Keratinocyte (primary cell): ENCODE measurements at regions not wholly inside any gene's neighbourhood (a gene's known extent, or its start where the extent isn't known, plus 50 kb on each side); places are given as distances from the start of the nearest gene placed in this dataset.

Experiments
- DNase-seq: peaks from one replicate; pipeline ENCODE4 v3.0.0-alpha.2; 2011; ENCODE audit warnings: low read depth, missing footprints, low spot score
- FAIRE-seq: peaks from 2 replicates; lab custom pipeline; 2011; peaks lifted over from hg19 to GRCh38; lab: Jason Lieb, UNC
- H2AFZ ChIP-seq: 2 replicates; pipeline ENCODE4 v1.6.0; 2012; ENCODE audit warnings: low read length, control low read depth, inconsistent platforms; ENCODE audit not compliant: control insufficient read depth
- H3K27ac ChIP-seq: 2 replicates; pipeline ENCODE4 v1.5.1; 2011; ENCODE audit warnings: low read length; ENCODE audit not compliant: control insufficient read depth, insufficient read depth
- H3K27me3 ChIP-seq: 3 replicates; pipeline ENCODE4 v1.6.0; 2011; ENCODE audit warnings: low read length; ENCODE audit not compliant: control insufficient read depth, insufficient read depth; ENCODE audit errors: extremely low read depth
- H3K36me3 ChIP-seq, 2 experiments: 2 replicates in 1 of 2; 3 replicates in 1 of 2; pipeline ENCODE4 v1.5.1; 2011; ENCODE audit warnings: low read length in 2 of 2, mild to moderate bottlenecking in 1 of 2; ENCODE audit not compliant: control insufficient read depth in 2 of 2, insufficient read depth in 2 of 2; ENCODE audit errors: extremely low read depth in 1 of 2
- H3K4me1 ChIP-seq: 3 replicates; pipeline ENCODE4 v1.5.1; 2011; ENCODE audit warnings: low read length; ENCODE audit not compliant: control insufficient read depth, insufficient read depth; ENCODE audit errors: extremely low read depth
- H3K4me2 ChIP-seq: 3 replicates; pipeline ENCODE4 v1.6.0; 2011; ENCODE audit warnings: low read depth, low read length; ENCODE audit not compliant: control insufficient read depth, insufficient read depth; ENCODE audit errors: extremely low read depth
- H3K4me3 ChIP-seq, 3 experiments: fragments of 200-600 bp in 1 of 3; sonication (generic) in 1 of 3; 2 replicates in 2 of 3; 3 replicates in 1 of 3; pipeline ENCODE4 v1.5.1; 2011 to 2016; ENCODE audit warnings: low read length in 3 of 3, mild to moderate bottlenecking in 3 of 3, control low read depth in 2 of 3, inconsistent platforms in 1 of 3, low read depth in 1 of 3, mixed read lengths in 1 of 3, mixed run types in 1 of 3, moderate library complexity in 1 of 3; ENCODE audit not compliant: control insufficient read depth in 2 of 3, insufficient read depth in 2 of 3; ENCODE audit errors: extremely low read depth in 1 of 3
- H3K79me2 ChIP-seq: 2 replicates; pipeline ENCODE4 v1.6.0; 2012; ENCODE audit warnings: low read length; ENCODE audit not compliant: control insufficient read depth, insufficient read depth
- H3K9ac ChIP-seq: 3 replicates; pipeline ENCODE4 v1.6.0; 2011; ENCODE audit warnings: low read length; ENCODE audit not compliant: control insufficient read depth, insufficient read depth; ENCODE audit errors: extremely low read depth
- H3K9me1 ChIP-seq: 3 replicates; pipeline ENCODE4 v1.6.0; 2011; ENCODE audit warnings: low read length; ENCODE audit not compliant: control insufficient read depth, insufficient read depth; ENCODE audit errors: extremely low read depth
- H3K9me3 ChIP-seq: 2 replicates; pipeline ENCODE4 v1.5.1; 2012; ENCODE audit warnings: low read depth, low read length; ENCODE audit not compliant: control insufficient read depth
- H4K20me1 ChIP-seq: 3 replicates; pipeline ENCODE4 v1.6.0; 2011; ENCODE audit warnings: low read length; ENCODE audit not compliant: control insufficient read depth, insufficient read depth; ENCODE audit errors: extremely low read depth
- EZH2 ChIP-seq: IDR thresholded peaks from one replicate; pipeline ENCODE4 v1.6.1; 2012; ENCODE audit warnings: inconsistent platforms, mild to moderate bottlenecking, low read length, moderate library complexity
- dilution Hi-C: fragments of 300-500 bp; cut with MboI; formaldehyde crosslinking; loops from one replicate; pipeline ENCODE4 v1.7.0; 2020; ENCODE audit warnings: low sequenced_read_pairs; ENCODE audit not compliant: extremely low pct_ligation_motif_present
- TF ChIP-seq, protein P1 (sequence below), 3 experiments: IDR thresholded peaks in 1 of 3; conservative IDR thresholded peaks in 1 of 3; optimal IDR thresholded peaks in 1 of 3; 2 replicates in 2 of 3; 3 replicates in 1 of 3; pipeline versions ENCODE3 to v1.5.1; 2011; ENCODE audit warnings: low read length in 3 of 3, mild to moderate bottlenecking in 3 of 3, moderate library complexity in 2 of 3, control low read depth in 1 of 3, inconsistent platforms in 1 of 3; ENCODE audit not compliant: insufficient read depth in 2 of 3; ENCODE audit errors: extremely low read depth in 1 of 3

DNA sequence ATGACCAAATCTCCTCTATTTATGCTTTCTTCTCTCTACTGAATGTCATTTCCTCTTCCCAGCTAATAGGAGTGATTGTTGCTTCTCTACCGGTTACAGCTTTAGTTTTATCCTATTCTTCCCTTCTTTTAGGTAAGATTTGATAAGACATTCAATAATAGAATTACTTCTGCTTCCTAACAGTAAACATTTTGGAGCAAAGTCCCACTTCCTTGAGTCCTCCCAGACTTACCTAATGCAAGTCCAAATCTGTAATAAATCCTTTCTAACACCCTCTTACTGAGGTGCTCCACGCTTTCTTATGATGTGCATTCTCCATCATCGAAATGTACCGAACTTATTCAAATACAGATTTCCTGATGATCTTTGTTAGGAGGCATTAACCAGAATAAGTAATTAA is 79.2 kb upstream of the GPM6A start:
- TF ChIP-seq EZH2, result no peak
- TF ChIP-seq, protein P1, sequence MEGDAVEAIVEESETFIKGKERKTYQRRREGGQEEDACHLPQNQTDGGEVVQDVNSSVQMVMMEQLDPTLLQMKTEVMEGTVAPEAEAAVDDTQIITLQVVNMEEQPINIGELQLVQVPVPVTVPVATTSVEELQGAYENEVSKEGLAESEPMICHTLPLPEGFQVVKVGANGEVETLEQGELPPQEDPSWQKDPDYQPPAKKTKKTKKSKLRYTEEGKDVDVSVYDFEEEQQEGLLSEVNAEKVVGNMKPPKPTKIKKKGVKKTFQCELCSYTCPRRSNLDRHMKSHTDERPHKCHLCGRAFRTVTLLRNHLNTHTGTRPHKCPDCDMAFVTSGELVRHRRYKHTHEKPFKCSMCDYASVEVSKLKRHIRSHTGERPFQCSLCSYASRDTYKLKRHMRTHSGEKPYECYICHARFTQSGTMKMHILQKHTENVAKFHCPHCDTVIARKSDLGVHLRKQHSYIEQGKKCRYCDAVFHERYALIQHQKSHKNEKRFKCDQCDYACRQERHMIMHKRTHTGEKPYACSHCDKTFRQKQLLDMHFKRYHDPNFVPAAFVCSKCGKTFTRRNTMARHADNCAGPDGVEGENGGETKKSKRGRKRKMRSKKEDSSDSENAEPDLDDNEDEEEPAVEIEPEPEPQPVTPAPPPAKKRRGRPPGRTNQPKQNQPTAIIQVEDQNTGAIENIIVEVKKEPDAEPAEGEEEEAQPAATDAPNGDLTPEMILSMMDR (optimal IDR thresholded peaks at IDR 0.05 in 1 of 3, IDR thresholded peaks at IDR 0.05 in 1 of 3, conservative IDR thresholded peaks at IDR 0.05 in 1 of 3; ENCODE audit: extremely low read depth in 1 of 3, insufficient read depth in 2 of 3, low read length in 3 of 3), result no peak
- dilution Hi-C loops, result no loop called here
- H3K27me3 ChIP-seq, result no peaks in the 10 kb centered on the region
- H3K79me2 ChIP-seq, result no peaks in the 10 kb centered on the region
- H3K9me3 ChIP-seq, result no peaks in the 10 kb centered on the region
- no peak for FAIRE-seq
- no peak overlapping the region for H3K4me2 ChIP-seq
- H3K9ac ChIP-seq, result no peak overlapping the region
- H3K27ac ChIP-seq, result no peak overlapping the region
- H2AFZ ChIP-seq, result no peak overlapping the region
- H3K36me3 ChIP-seq, result no peaks in the 10 kb centered on the region
- H3K4me1 ChIP-seq, result no peaks in the 10 kb centered on the region
- H3K4me3 ChIP-seq, result no peak overlapping the region
- H4K20me1 ChIP-seq, result no peaks in the 10 kb centered on the region
- DNase-seq, result no peak
- no peaks in the 10 kb centered on the region for H3K9me1 ChIP-seq

GRCh38 chr4:175891851-175892250 is 79.8 kb upstream of the GPM6A start:
- Histone ChIP-seq H2AFZ (no peak overlapping the region), H3K9me3 (no peaks in the 10 kb centered on the region), H3K27ac (no peak overlapping the region), H3K4me3 (no peak overlapping the region), H3K36me3 (no peaks in the 10 kb centered on the region), H3K4me1 (no peaks in the 10 kb centered on the region), H3K79me2 (no peaks in the 10 kb centered on the region), H3K9ac (no peak overlapping the region), H3K9me1 (no peaks in the 10 kb centered on the region), H3K4me2 (no peak overlapping the region), H4K20me1 (no peaks in the 10 kb centered on the region), H3K27me3 (no peaks in the 10 kb centered on the region)
- dilution Hi-C loops, result no loop called here
- DNase-seq, result no peak
- TF ChIP-seq EZH2, result no peak
- TF ChIP-seq, protein P1 (optimal IDR thresholded peaks at IDR 0.05 in 1 of 3, IDR thresholded peaks at IDR 0.05 in 1 of 3, conservative IDR thresholded peaks at IDR 0.05 in 1 of 3; ENCODE audit: extremely low read depth in 1 of 3, insufficient read depth in 2 of 3, low read length in 3 of 3), result peak in 2 of 3 experiments; percentile 17 to 19
- no peak for FAIRE-seq
